ENCODE measurements at regions not wholly inside any gene's neighbourhood (a gene's known extent, or its start where the extent isn't known, plus 50 kb on each side); places are given as distances from the start of the nearest gene placed in this dataset.

DNA sequence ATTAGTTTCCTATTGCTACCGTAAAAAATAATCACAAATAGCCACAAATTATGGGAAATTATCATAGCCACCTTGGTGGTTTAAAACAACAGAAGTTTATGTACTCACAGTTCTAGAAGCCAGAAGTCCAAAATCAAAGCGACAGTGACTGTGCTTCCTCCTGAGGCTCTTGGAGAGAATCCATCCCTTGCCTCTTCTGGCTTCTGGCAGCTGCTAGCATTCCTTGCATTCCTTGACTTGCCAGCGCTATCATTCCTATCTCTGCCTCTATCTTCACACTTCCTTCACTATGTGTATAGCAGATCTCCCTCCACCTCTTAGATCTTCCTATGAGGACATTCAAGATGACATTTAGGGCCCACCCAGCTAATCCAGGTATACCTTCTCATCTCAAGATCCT is 180.1 kb upstream of the USP25 start:
- H3K4me3 Mint-ChIP-seq = no peak overlapping the region
- H3K9me3 Mint-ChIP-seq = no peaks in the 10 kb centered on the region
- H3K27ac Mint-ChIP-seq = no peak overlapping the region
- peaks cover under 1% of the 10 kb centered on the region for H3K27me3 Mint-ChIP-seq (ENCODE audit: low read depth, poor library complexity)
- DNase-seq = no peak
- no peaks in the 10 kb centered on the region for H3K4me1 Mint-ChIP-seq
- no peaks in the 10 kb centered on the region for H3K36me3 Mint-ChIP-seq (ENCODE audit: low read depth)
- TF ChIP-seq, protein P1, sequence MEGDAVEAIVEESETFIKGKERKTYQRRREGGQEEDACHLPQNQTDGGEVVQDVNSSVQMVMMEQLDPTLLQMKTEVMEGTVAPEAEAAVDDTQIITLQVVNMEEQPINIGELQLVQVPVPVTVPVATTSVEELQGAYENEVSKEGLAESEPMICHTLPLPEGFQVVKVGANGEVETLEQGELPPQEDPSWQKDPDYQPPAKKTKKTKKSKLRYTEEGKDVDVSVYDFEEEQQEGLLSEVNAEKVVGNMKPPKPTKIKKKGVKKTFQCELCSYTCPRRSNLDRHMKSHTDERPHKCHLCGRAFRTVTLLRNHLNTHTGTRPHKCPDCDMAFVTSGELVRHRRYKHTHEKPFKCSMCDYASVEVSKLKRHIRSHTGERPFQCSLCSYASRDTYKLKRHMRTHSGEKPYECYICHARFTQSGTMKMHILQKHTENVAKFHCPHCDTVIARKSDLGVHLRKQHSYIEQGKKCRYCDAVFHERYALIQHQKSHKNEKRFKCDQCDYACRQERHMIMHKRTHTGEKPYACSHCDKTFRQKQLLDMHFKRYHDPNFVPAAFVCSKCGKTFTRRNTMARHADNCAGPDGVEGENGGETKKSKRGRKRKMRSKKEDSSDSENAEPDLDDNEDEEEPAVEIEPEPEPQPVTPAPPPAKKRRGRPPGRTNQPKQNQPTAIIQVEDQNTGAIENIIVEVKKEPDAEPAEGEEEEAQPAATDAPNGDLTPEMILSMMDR (IDR thresholded peaks at IDR 0.05) = no peak

DNA sequence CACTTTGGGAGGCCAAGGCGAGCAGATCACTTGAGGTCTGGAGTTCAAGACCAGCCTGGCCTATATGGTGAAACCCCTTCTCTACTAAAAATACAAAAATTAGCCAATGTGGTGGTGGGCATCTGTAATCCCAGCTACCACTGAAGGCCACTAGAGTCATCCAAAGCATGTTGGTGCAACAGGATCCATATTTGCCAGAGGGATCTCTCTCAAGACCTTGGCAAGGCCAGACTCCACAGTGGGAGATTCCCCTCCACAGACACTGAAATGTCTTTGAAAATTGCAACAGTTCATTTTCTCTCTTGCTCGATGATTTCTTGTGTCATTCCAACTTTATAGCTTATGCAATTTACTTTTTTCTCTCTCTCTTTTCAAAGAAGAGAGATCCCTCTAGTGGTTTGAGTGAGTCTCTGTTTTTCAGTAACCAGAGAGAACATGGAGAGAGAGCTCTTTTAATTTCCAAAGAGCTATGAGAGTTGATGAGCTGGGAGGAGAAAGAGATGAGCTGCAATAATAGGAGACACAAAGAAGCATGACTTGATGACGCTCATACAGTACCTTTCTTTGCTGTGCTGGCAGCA is 176.8 kb upstream of the USP25 start:
- TF ChIP-seq, protein P1 (IDR thresholded peaks at IDR 0.05) = peak; percentile 23
- peaks cover 15% of the 10 kb centered on the region for H3K9me3 Mint-ChIP-seq
- H3K36me3 Mint-ChIP-seq (ENCODE audit: low read depth) = no peaks in the 10 kb centered on the region
- no peak overlapping the region for H3K27ac Mint-ChIP-seq
- no peak for DNase-seq
- no peaks in the 10 kb centered on the region for H3K27me3 Mint-ChIP-seq (ENCODE audit: low read depth, poor library complexity)
- no peaks in the 10 kb centered on the region for H3K4me1 Mint-ChIP-seq
- H3K4me3 Mint-ChIP-seq = no peak overlapping the region

DNA sequence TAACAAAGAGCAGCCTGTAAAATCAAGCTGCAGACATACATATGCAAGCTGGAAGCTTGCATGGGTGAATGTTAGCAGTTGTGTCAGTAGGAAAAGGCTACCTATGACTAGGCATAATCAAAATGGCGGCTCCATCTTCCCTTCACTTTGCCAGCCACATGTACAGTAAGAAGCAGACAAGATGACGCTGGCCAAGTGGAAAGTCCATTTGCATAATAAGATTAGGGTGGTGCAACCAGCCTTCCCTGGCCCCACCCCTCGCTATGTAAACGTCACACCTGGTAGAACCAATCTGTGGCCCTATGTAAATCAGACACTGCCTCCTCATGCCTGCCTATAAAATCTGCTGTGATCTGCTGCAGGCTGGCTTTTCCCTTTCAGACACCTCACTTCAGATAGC is 171.9 kb upstream of the USP25 start:
- no peak overlapping the region for H3K27ac Mint-ChIP-seq
- DNase-seq = no peak
- peaks cover 16% of the 10 kb centered on the region for H3K9me3 Mint-ChIP-seq
- H3K36me3 Mint-ChIP-seq (ENCODE audit: low read depth) = no peaks in the 10 kb centered on the region
- TF ChIP-seq, protein P1 (IDR thresholded peaks at IDR 0.05) = no peak
- H3K27me3 Mint-ChIP-seq (ENCODE audit: low read depth, poor library complexity) = peaks cover 4% of the 10 kb centered on the region
- no peaks in the 10 kb centered on the region for H3K4me1 Mint-ChIP-seq
- no peak overlapping the region for H3K4me3 Mint-ChIP-seq

DNA sequence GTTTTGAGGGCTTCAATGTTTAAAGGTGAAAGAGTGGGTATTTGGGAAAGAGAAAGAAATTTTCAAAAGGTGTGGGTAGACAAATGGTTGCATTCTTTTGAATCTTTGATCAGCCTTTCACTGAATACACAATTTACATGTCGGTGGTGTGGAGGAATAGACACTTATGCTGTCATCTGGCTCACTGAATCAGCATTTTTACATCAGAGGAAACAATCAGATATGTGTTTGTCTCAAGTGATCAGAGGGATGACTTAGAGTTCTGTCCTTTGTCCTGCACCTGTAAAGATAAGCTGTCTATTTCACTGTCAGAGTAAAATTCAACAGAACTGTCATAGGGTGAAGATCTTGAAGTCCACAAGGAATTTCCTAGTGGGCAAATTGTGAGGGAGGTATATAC is 170.9 kb upstream of the USP25 start:
- no peak for DNase-seq
- H3K36me3 Mint-ChIP-seq (ENCODE audit: low read depth) = no peaks in the 10 kb centered on the region
- no peak overlapping the region for H3K27ac Mint-ChIP-seq
- TF ChIP-seq, protein P1 (IDR thresholded peaks at IDR 0.05) = no peak
- no peaks in the 10 kb centered on the region for H3K4me1 Mint-ChIP-seq
- no peak overlapping the region for H3K4me3 Mint-ChIP-seq
- H3K27me3 Mint-ChIP-seq (ENCODE audit: low read depth, poor library complexity) = peaks cover 4% of the 10 kb centered on the region
- H3K9me3 Mint-ChIP-seq = peaks cover 16% of the 10 kb centered on the region

DNA sequence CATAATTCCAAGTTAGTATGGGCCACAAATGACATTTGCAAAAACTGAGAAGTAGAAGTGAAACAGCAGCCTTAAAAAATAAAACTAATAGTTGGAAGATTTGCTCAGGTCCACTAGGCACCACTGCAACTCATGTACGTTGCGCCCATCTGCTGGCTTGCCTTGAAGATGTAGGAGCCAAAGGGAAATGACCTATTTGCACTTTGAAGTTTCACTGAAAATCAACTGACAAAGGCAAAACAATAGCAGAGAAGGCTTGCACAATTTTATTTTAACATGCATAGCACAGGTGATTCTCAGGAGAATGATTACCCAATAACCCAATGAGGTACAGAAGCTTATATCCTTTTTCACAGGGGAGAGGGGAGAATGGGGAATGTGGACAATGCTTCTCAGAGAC is 170.1 kb upstream of the USP25 start:
- no peak for DNase-seq
- Mint-ChIP-seq H3K27me3 (ENCODE audit: low read depth, poor library complexity) (peaks cover 4% of the 10 kb centered on the region), H3K4me1 (no peaks in the 10 kb centered on the region)

More for the DNA sequence above, 170.1 kb upstream of the USP25 start:
- Mint-ChIP-seq H3K4me3 (no peak overlapping the region), H3K36me3 (ENCODE audit: low read depth) (no peaks in the 10 kb centered on the region), H3K9me3 (peaks cover 16% of the 10 kb centered on the region), H3K27ac (no peak overlapping the region)
- TF ChIP-seq, protein P1 (IDR thresholded peaks at IDR 0.05) = no peak

Measured in nephron progenitor cell (in vitro differentiated cells).